ENCODE measurements at regions not wholly inside any gene's neighbourhood (a gene's known extent, or its start where the extent isn't known, plus 50 kb on each side); places are given as distances from the start of the nearest gene placed in this dataset.
A peak's percentile ranks its signal among the peaks of the same experiment; 100 is the strongest.

DNA sequence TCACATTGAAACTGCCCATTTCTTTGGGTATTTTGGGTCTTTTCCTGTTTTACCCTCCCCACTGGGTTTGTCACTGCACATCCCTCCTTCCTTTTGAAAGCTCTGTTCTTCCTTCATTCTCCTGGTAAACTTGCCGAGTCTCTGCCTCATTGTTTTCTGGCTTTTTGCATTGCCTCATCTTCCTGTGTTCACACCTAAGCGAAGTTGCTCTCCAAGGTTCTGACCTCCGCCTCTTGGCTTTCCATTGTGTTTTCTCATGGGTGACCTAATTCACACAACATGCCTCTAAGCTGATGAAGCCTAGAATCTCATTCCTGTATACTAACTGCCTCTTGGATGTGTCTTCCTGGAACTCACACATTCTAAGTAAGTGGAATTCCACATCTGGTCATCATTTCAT is 1096.1 kb upstream of the EEF2KMT start:
- DNase-seq, result no peak

DNA sequence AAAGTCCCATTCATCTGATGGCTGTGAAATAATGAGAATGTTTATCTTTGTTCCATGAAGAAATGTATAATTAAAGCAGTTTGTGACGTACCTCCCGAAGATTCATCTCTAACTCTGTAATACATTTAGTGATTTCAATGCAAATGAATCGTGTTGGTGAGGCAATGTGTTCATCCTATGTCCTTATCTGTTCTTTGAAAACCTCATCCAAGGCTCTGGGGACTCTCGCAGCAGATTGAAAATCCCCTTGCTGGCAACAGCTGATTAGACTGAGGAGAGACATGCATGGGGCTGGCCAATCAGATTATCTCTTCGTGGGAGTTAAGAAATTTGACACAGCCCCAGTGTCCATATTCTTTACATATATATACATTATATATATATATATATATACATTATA is 1095.4 kb upstream of the EEF2KMT start:
- no peak for DNase-seq

DNA sequence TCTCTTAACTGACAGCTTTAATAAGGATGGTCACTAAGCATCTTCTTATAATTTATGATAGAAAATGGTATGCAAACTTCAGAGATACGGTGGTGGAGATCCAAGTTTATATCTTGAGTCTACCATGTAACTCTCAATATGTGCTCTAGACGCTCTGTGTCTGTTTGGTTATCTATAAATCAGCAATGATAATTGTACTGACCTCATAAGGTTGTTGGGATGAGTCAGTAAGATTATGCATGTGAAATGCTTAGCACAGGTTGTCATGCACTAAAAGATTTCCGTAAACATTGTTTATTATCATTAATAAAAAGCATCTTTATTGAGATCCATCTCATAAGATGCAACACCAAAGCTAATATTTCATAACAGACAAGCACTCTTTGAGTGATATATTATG is 1094.9 kb upstream of the EEF2KMT start:
- DNase-seq, result no peak

DNA sequence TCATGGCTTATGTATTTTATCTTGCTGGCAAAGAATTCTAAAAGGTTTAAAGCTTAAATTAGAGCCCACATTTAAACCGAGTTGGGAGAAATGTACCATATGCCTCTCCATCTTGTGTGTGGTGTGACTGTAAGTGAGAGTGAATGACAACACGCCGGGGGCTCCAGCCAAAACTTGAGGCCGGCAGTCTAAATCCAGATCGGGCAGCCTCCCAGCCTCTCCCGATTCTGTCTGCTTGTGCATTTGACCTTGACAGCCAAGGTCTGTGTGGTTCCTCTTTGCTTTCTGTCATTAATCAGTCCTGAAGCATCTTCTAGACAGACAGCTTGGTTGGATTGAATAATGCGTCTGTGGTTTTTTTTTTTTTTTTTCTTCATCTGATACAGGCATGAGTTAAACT is 1093.2 kb upstream of the EEF2KMT start:
- DNase-seq, result peak in 1 of 14 donors; percentile 42

DNA sequence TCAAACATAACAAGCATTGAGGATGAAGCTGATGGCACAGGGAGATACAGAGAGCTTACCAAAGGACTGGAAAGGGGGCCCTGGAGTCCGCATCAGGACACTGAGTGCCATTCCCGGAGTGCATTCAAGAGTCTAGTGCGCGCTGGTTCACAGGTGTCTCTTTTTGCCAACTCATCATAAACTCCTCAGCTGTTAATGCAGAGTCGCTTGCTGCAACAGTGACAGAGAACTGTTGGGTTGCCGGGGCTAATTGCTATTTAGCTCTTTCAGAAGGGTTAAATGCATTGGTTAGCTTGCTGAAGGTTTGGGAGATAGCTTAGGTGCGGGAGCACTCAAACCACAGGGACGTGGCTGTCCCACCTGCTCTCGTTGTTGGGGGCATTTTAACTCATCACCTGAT is 1091.6 kb upstream of the EEF2KMT start:
- DNase-seq, result peak in 3 of 14 donors; percentile 2 to 11 (median 3)

DNA sequence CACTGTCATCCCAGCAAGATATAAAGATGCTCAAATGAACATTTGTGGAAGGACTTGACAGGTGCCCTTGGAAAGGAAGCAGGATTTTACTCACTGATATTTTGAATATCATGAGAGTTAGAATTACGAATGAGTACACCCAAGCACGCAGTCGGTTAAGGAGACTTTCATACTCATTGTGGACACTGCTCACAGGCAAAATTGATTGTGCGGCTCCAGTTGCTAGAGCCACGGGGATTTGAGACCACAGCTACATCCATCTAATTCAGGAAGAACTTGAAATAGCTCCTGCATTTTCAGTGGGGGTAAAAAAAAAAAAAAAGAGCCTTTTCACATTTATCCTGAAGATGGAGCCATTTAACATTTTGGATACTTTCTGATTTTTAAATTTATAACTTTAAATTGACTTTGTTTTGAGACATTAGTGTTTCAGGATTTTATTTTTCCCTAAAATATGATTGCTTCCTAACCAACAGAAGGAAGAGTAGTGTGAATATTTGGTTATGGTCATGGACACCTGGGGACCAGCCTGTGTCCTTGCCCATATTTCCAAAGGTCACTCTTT is 1080.1 kb upstream of the EEF2KMT start:
- DNase-seq, result no peak

DNA sequence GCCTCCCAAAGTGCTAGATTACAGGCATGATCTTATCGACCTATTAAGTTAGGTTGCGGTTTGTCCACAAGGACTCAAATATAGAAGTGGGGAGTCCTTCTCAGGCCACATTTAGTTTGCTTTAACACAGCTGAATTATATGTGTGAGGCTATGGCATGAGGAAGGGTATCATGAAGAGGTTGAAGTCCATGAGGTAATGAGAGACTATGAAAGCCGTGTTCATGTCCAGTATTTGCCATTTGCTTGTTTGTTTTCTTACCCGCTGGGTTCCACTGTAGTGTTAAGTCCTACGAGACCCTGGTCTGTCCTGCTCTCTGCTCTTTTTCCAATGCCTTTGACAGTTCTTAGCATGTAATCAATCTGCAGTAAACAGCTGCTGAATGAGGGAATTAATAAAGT is 1072.4 kb upstream of the EEF2KMT start:
- no peak for DNase-seq

DNA sequence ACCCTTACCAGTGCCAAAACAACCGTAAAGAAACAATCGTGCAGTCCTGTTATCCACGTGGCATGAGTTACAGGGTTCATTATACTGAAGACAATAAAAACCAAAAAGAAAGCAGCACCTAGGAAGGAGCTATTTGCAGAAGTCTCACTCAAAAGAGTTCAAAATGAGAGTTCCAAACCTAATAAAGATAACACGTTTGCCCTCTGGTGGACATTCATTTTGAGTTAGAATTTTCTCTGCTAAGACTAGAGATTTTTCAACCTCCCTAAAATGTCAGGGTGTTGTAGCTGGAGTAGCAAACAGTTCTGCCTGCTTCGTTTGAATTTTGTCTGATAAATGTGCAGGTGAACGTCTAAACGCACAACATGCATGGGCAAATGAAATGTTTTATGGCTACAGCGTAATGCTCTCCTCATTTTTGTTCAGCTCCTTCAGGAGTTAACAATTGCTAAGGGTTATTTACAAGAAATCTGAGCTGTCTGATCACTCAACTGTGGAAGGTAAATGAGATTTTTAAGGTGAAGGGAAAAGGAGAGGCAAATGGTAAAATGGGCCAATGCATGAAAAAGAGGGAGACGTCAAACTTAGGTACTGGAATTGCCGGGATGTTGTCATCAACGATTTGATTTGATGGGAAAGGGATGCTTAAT is 1067.9 kb upstream of the EEF2KMT start:
- DNase-seq, result peak in 1 of 14 donors; percentile 19

DNA sequence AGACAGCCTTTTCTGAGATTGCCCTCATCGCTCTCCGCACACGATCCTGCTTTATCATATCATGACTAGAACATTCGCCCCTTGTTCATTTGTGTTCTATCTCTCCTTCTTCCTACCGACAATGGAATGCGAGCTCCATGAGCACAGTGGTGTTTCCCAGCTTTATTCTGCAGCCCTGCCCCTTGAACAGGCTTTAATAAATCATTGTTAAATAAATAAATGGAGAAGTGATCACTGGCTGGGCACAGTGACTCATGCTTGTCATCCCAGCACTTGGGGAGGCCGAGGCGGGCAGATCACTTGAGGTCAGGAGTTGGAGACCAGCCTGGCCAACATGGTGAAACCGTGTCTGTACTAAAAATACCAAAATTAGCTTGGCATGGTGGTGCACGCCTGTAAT is 1063.3 kb upstream of the EEF2KMT start:
- DNase-seq, result no peak

DNA sequence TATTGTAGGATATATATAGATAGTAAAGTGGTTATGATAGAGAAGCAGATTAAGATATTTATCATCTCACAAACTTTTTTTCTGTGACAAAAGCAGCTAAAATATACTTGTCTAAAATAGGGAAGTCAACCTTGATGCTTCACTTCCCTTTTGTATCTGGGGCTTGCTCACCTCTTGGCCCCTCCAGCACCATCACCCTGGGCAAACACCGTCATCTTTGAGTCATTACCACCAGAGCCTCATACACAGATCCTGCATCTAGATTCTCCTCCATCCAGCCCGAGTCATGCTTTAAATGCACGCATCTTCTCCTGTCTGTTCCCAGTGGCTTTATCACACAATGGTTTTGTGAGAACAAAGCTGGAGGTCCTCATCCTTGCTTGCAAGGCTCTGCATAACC is 1062.7 kb upstream of the EEF2KMT start:
- DNase-seq, result no peak

DNA sequence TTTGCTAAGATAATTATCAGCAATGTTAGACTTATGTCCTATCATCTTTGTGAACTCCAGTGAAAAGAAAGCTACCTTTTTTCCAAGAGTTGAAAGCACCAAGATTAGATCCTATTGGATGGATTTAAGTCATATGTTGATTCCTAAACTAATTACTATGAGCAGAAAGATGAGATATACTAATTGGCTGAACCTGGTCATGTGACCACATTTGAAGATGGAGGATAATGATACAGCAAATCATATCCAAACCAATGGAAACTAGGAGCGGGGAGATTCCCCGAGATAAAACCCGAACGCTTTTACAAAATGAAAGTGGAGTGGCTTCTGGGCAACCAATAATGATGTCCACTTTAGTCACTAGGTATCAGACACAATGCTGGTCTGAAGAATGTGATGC is 1060.2 kb upstream of the EEF2KMT start:
- no peak for DNase-seq

DNA sequence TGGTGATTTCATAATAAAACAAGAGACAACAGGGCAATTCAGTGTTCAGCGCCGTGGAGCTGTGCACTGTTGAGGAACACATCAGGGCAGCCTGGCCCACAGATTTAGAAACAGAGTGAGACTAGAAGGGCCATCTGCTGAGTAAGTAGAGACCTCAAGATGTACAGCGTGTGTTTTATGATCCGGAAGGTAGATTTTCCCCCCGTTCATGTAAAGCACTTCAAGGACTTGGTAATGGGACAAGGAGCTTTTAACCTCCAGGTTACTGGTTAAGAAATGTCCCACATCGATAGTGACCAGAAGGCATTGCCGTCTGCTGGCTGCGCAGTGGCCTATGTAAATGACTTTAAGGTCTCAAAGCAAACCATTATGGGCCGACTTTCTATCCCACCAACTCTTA is 1057.7 kb upstream of the EEF2KMT start:
- no peak for DNase-seq

DNA sequence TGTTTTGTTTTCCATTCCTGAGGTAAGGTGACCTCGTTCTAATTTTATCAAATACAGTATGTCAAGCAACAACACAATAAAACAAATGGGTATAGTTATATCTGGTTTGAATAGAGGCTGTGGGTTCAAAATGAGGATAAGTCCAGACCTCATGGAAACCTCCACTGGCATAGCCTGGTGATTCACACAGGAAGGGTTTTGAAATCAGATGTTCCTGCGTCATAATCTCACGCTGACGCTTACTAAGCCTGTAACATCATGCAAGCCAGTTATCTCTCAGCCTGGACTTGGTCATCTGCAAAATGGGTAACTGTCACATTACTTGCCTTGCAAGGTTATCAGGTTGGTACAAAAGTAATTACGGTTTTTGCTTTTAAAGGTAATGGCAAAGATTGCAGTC is 1056.3 kb upstream of the EEF2KMT start:
- no peak for DNase-seq

DNA sequence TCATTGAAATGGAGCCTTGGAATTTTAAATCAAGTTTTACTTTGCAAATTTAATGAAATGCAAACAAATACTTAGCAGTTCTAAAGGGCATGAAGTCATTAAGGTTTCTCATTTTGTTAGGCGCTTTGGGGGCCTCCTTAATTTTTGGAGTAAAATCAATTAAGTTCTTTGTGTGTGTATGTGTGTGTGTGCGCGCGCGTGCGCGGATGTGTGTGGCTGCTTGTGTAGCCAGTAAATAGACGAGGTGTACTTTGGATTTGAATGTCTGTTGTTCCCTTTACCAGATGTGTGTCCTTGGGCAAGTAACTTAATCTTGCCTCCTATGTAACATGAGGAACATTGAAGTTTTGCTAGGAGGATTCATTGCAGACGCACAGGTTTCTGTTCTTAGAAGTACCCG is 1051.4 kb upstream of the EEF2KMT start:
- no peak for DNase-seq

DNA sequence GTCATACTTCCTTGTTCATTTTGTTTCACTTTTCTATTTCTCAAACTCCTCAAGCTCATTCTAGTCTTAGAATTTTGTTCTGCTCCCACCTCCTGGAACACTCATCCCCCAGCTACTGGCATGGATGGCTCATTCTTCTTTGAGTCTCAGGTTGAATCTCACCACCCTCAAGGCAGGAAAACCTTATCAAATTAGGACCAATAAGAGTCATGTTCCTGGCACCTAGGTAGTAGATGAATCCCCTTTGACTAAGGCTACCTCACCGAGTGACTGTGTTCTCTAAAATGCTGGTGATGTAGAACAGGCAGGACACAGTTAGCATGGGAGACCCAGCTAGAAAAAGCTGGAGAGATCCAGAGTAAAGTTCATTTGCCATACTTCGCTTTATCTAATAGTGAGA is 1050.8 kb upstream of the EEF2KMT start:
- no peak for DNase-seq

DNA sequence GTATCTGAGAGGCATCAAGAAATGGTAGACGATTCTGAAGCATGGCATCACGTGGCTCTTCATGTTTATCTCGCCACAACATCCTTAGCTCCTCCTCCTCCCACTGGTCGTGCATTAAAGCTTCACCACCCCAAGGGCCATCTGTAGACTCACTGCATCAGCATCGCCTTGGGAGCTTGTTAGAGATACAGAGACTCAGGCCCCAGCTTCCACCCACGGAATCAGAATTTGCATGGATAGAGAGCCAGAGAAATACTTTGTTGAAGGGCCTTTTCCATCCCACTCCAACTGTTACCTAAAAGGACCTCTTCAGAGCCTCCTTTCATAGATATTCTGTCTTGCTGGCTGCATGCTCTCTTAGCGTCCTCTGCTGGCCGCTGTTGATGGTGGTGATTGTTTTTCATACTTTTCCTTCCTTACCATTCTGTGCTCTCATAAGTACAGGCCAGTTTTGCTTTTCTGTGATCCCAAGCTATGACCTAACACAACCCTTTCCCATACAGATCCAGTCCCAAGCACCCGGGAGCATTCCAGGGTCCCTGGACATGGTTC is 1049.4 kb upstream of the EEF2KMT start:
- DNase-seq, result no peak

DNA sequence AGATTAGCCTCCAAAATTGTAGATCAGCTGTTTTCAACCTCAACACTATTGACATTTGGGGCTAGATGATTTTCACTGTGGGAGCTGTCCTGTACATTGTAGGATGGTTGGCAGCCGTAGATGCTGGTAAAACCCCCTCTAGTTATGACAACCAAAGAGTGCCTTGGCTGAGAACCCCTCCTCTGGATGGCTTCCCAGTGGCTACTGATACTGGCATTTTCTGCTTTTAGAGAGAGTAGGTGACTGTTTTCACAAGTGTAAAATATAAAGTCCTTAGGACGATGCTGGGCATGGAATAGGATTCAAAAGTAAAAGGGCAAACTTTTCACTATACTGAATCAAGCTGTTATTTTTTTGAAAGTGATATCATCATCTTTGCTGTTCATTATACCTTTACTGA is 1048.8 kb upstream of the EEF2KMT start:
- no peak for DNase-seq

DNA sequence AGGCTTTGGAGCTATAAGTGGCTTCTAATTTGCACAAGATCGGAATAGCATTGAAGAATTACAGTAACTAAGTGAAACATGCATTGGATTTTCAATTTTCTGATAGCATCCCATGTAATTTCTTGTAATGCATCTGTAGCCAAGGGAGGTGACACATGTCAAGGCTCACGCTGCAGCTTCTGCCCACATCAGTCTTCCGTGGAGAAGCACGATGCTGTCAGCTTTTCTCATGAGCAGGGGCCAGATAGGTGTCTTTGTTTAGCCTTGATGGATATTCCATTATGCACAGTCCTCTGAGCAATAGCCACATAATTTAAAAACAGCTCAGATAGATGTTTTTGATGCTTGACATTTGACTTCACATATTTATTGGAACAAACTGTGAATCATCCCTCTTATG is 1046.9 kb upstream of the EEF2KMT start:
- DNase-seq, result no peak

DNA sequence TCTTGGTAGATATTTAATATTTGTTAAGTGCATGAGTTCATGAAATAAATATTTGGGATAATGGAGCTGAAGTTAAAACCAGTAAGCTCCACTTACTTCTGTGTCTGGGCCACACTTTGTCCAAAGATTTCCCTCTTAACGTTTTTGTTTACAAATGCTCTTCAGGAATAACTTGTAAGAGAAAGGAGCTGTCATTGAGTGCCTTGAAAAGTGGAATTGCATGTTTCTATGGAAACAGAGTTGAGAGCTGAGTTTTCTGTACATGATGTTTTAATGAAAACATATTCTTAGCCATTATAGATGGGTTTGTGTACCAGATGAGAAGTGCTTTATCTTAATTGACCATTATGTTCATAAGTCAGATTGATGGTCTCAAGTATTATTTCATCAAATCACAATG is 1045.4 kb upstream of the EEF2KMT start:
- DNase-seq, result no peak

DNA sequence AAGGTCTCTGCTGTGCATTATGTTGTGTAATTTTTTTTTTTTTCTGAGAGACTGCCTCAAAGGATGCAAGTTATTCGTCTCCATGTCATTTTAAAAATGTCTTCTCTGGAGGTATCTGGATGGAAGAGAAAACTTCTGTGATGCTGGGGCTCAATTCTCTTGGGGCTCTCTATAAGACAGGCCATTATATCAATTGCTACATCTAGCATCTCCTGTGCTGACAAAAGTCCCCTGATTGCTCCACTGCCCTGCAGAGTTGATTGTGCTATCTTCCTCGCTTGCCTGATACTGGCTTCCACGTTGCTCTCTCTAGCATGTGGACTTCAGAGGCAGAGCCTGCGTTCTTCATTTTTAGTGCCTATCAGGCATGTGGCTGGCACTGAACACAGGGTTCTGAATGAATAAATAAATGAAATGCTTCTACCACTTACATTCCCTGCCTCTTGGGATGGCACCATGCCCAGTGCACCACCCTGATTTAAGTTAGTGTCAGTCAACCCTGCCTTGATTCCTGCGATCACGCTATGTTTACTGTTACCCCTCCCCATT is 1035.5 kb upstream of the EEF2KMT start:
- DNase-seq, result no peak

DNA sequence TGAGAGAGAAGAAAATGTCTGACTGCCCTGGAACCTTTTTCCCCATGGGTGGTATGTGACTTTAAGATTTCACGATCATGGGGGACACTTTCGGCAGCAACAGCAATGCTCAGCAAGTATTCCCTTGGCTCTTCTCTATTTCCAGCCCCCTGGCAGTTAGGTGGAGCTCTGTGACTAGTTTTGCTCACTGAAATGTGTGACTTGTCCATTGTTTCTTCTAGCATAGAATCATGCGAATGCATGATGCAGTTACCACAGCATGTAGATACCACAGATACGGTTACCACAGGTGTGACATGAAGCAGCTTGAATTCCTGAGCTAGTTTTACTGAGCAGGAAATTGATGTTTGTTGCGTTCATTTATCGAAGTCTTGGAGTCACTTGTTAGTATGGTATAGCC is 1034.5 kb upstream of the EEF2KMT start:
- DNase-seq, result no peak

DNA sequence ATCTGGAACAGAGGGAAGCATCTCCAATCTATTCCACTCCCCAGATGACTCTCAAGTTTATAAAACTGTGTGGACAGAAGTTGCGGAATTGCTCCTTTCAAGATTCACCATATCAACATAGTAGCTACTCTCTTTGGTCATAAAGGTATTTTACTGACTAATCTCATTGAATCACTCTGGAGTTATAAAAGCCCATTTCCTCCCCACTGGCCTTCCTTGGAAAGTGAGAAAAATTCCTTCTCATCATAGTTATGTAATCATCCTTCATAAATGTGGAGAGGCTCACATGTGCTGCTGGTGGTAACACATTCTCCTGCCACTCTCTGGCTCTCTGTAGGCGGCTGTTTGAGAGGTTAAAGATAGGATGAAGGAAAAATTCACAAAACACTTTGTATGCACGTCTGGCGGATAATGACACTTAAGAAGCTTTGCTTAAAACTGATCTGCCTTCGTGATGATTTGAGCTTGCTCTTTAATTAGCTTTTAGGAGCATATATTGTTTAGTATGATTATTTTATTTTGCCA is 1034.0 kb upstream of the EEF2KMT start:
- no peak for DNase-seq

DNA sequence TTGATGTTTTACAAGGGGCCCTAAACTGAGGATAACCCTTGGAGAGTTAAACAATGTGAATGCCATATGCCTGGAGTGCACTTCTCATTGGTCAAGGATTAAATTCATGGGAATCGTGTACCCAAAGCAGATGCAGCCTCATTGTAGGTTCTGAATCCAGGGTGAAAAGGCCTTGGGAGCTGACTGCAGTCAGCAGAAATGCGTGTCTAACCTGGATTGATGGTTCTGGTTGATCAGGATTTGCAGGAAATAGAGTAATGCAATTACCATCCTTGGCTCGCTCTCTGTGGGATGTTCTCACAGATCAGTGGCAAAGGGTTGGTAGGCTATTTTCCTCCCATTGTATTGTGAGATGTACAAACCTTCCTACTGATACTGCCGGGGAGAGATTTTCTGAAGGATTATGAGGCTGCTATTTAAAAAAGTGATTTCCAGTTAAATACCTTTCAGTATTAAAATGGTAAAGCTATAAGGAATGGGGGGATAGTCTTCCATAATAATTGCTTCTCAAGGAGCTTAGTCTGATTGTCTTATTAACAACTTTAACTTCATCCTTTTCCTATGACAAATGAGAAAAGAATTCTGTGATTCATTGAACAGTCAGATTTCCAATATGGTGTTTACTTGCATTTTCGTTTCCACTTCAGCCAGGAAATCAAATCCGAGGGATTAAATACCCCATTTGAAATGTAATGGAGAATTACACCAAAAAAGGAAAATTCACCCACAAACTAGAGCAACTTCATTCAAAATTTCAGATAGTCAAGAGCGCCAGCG is 1028.1 kb upstream of the EEF2KMT start:
- no peak for DNase-seq

All from C1 segment of cervical spinal cord (tissue), 14 donors.